Cardiac fibroblast (primary cell): ENCODE measurements at regions not wholly inside any gene's neighbourhood (a gene's known extent, or its start where the extent isn't known, plus 50 kb on each side); places are given as distances from the start of the nearest gene placed in this dataset.

Experiments
- DNase-seq, 2 donors: peaks; one replicate each; pipeline versions ENCODE4 v3.0.0 to v3.0.0-alpha.2; 2010; ENCODE audit warnings: low read depth in 2 of 2
- H3K4me3 ChIP-seq, 2 donors: replicated peaks in 1 of 2; 1 replicate in 1 of 2; 2 replicates in 1 of 2; pipeline ENCODE4 v1.5.1; 2011; ENCODE audit warnings: low read depth in 2 of 2, low read length in 2 of 2, mild to moderate bottlenecking in 2 of 2, moderate library complexity in 1 of 2
- CTCF ChIP-seq: IDR thresholded peaks from one replicate; pipeline ENCODE4 v1.5.1; 2011; ENCODE audit warnings: low read depth, mild to moderate bottlenecking, low read length, inconsistent platforms

- no peak for DNase-seq
- no peak overlapping the region for H3K4me3 ChIP-seq
- TF ChIP-seq CTCF, result no peak
These were observed 183.6 kb upstream of the ADARB2 start for GRCh38 chr10:1920941-1921340.

GRCh38 chr10:1920127-1920526, 182.8 kb upstream of the ADARB2 start:
- TF ChIP-seq CTCF, result no peak
- H3K4me3 ChIP-seq, result no peak overlapping the region
- no peak for DNase-seq

- no peak for TF ChIP-seq CTCF
- DNase-seq, result no peak
- H3K4me3 ChIP-seq, result no peak overlapping the region
These were observed 174.4 kb upstream of the ADARB2 start for GRCh38 chr10:1911771-1912170.

- no peak for DNase-seq
- H3K4me3 ChIP-seq, result no peak overlapping the region
- TF ChIP-seq CTCF, result no peak
These were observed 166.7 kb upstream of the ADARB2 start for GRCh38 chr10:1903982-1904381.

GRCh38 chr10:1896153-1896552, 158.8 kb upstream of the ADARB2 start:
- no peak for TF ChIP-seq CTCF
- H3K4me3 ChIP-seq, result no peak overlapping the region
- no peak for DNase-seq

- TF ChIP-seq CTCF, result no peak
- H3K4me3 ChIP-seq, result no peak overlapping the region
- no peak for DNase-seq
These were observed 158.4 kb upstream of the ADARB2 start for GRCh38 chr10:1895691-1896090.

GRCh38 chr10:1894912-1895311, 157.6 kb upstream of the ADARB2 start:
- no peak for TF ChIP-seq CTCF

More at GRCh38 chr10:1894912-1895311, 157.6 kb upstream of the ADARB2 start:
- DNase-seq, result no peak
- no peak overlapping the region for H3K4me3 ChIP-seq
